Left kidney (tissue), 1 donor: ENCODE measurements at regions not wholly inside any gene's neighbourhood (a gene's known extent, or its start where the extent isn't known, plus 50 kb on each side); places are given as distances from the start of the nearest gene placed in this dataset.

Experiments used
- DNase-seq: peaks from one replicate; pipeline ENCODE4 v3.0.0-alpha.2; 2013

- peak; percentile 64 for DNase-seq
Observed at GRCh38 chr4:12852338-12853307, 631.5 kb downstream of the RAB28 start.

GRCh38 chr4:12846368-12846767, 637.8 kb downstream of the RAB28 start:
- no peak for DNase-seq

GRCh38 chr4:12844141-12844540, 640.0 kb downstream of the RAB28 start:
- DNase-seq, result no peak

- no peak for DNase-seq
Observed at GRCh38 chr4:12827966-12828365, 656.2 kb downstream of the RAB28 start.

GRCh38 chr4:12791536-12791935, 692.6 kb downstream of the RAB28 start:
- no peak for DNase-seq

GRCh38 chr4:12787261-12787660, 696.9 kb downstream of the RAB28 start:
- DNase-seq, result no peak

GRCh38 chr4:12778706-12779105, 705.4 kb downstream of the RAB28 start:
- no peak for DNase-seq

- DNase-seq, result no peak
Observed at GRCh38 chr4:12778191-12778590, 705.9 kb downstream of the RAB28 start.

- DNase-seq, result peak; percentile 35
Observed at GRCh38 chr4:12770351-12770750, 713.8 kb downstream of the RAB28 start.

- DNase-seq, result no peak
Observed at GRCh38 chr4:12761694-12762093, 722.4 kb downstream of the RAB28 start.

GRCh38 chr4:12747154-12747553, 737.0 kb downstream of the RAB28 start:
- no peak for DNase-seq

GRCh38 chr4:12746221-12746620, 737.9 kb downstream of the RAB28 start:
- DNase-seq, result peak; percentile 32

- DNase-seq, result no peak
Observed at GRCh38 chr4:12734586-12734985, 749.6 kb downstream of the RAB28 start.

- no peak for DNase-seq
Observed at GRCh38 chr4:12729384-12729783, 754.8 kb downstream of the RAB28 start.

GRCh38 chr4:12724510-12724909, 759.6 kb downstream of the RAB28 start:
- no peak for DNase-seq

- DNase-seq, result no peak
Observed at GRCh38 chr4:12723849-12724447, 760.2 kb downstream of the RAB28 start.

GRCh38 chr4:12716896-12717295, 767.2 kb downstream of the RAB28 start:
- no peak for DNase-seq

- no peak for DNase-seq
Observed at GRCh38 chr4:12712648-12713339, 771.3 kb downstream of the RAB28 start.

- no peak for DNase-seq
Observed at GRCh38 chr4:12707381-12708175, 776.6 kb downstream of the RAB28 start.

- peak; percentile 40 for DNase-seq
Observed at GRCh38 chr4:12703036-12703435, 781.1 kb downstream of the RAB28 start.

- DNase-seq, result no peak
Observed at GRCh38 chr4:12701384-12701783, 782.8 kb downstream of the RAB28 start.

- no peak for DNase-seq
Observed at GRCh38 chr4:12697970-12698369, 786.2 kb downstream of the RAB28 start.
